GM13976 (cell line): ENCODE measurements at regions not wholly inside any gene's neighbourhood (a gene's known extent, or its start where the extent isn't known, plus 50 kb on each side); places are given as distances from the start of the nearest gene placed in this dataset.

ENCODE experiments used
- DNase-seq: peaks from one replicate; pipeline ENCODE4 v3.0.0; 2012; ENCODE audit warnings: low spot score
- in situ Hi-C: fragments of 300-500 bp; cut with MboI; formaldehyde crosslinking; loops from one replicate; pipeline ENCODE4 v1.12.0; 2022; ENCODE audit warnings: low sequenced_read_pairs, mixed read lengths, inconsistent platforms; ENCODE audit not compliant: unreplicated experiment
- TF ChIP-seq, protein P1 (sequence below): IDR thresholded peaks from 2 replicates; pipeline ENCODE4 v1.5.1; 2012; ENCODE audit warnings: borderline replicate concordance, mild to moderate bottlenecking; ENCODE audit not compliant: insufficient read depth; ENCODE audit errors: extremely low read depth, missing control alignments, control extremely low read depth

DNA sequence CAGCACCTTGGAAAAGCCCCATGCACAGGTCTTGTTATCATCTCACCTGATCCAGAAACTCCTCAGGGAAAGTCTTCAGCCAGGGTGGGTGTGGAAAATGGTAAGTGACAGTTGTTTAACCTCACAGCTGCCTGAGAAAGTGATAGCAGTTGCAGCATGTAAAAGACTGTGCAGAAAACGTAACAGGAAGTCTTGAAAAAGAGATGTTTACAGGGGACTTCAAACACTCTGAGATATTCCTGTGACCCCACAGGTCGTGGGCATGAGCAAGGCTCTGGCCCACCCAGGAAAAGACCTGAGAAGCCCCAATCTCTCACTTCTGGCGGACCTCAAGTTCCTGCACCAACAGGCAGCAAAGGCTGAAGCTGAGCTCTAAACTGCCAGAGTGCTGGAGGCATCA, 826.9 kb downstream of the UQCRFS1 start:
- DNase-seq, result no peak
- TF ChIP-seq, protein P1, sequence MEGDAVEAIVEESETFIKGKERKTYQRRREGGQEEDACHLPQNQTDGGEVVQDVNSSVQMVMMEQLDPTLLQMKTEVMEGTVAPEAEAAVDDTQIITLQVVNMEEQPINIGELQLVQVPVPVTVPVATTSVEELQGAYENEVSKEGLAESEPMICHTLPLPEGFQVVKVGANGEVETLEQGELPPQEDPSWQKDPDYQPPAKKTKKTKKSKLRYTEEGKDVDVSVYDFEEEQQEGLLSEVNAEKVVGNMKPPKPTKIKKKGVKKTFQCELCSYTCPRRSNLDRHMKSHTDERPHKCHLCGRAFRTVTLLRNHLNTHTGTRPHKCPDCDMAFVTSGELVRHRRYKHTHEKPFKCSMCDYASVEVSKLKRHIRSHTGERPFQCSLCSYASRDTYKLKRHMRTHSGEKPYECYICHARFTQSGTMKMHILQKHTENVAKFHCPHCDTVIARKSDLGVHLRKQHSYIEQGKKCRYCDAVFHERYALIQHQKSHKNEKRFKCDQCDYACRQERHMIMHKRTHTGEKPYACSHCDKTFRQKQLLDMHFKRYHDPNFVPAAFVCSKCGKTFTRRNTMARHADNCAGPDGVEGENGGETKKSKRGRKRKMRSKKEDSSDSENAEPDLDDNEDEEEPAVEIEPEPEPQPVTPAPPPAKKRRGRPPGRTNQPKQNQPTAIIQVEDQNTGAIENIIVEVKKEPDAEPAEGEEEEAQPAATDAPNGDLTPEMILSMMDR, result no peak
- in situ Hi-C loops, result no loop called here

DNA sequence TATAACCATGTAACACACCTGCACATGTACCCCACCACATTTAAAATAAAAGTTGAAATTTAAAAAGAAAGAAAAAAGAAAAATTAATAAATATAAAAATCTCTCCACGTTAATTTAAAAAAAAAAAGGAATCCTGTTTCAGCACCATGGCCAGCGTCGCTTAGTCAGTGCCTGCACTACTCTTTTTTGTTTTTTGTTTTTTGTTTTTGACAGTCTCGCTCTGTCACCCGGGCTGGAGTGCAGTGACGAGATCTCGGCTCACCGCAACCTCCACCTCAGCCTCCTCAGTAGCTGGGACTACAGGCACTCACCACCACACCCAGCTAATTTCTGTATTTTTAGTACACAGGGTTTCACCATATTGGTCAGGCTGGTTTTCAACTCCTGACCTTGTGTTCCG, 835.9 kb downstream of the UQCRFS1 start:
- in situ Hi-C loops, result no loop called here
- DNase-seq, result no peak
- TF ChIP-seq, protein P1, result no peak

- in situ Hi-C loops, result no loop called here
- TF ChIP-seq, protein P1, result no peak
- no peak for DNase-seq
These were observed 838.0 kb downstream of the UQCRFS1 start for GRCh38 chr19:28374971-28375370.

DNA sequence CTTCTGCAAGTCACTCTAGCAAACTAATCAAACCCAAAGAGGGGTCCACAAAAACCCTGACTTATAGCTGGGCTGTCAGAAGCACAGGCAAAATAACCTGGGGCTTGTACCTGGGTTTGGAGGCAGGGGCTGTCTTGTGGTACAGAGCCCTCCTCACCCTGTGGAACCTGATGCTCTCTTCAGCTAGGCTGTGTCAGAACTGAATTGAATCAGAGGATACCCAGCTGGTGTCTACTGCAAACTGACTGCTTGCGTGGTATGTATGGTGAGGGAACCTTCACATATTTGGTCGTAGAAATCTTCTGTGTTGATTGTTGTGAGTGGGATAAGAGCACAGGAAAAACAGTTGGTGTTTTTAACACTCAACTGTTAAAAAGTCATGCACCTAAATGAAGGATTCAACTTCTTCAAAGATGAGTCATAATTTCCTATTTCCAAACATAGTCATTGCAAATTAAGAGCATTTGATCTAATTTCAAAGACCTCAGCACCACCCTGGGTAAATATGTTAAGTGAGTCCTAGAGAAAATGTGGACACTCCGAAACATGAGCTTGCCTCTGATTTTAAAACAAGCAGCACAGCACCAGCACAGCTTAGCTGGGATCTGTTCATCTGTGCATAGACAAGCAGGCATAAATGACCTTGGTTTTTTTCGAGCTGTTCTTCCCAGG, 840.2 kb downstream of the UQCRFS1 start:
- no peak for DNase-seq
- in situ Hi-C loops, result no loop called here
- TF ChIP-seq, protein P1, result no peak

- DNase-seq, result no peak
- TF ChIP-seq, protein P1, result no peak
- in situ Hi-C loops, result no loop called here
These were observed 845.8 kb downstream of the UQCRFS1 start for GRCh38 chr19:28367146-28367545.

- DNase-seq, result no peak
- TF ChIP-seq, protein P1, result no peak
- in situ Hi-C loops, result no loop called here
These were observed 849.7 kb downstream of the UQCRFS1 start for GRCh38 chr19:28363254-28363653.
